Mesendoderm (in vitro differentiated cells): ENCODE measurements at regions not wholly inside any gene's neighbourhood (a gene's known extent, or its start where the extent isn't known, plus 50 kb on each side); places are given as distances from the start of the nearest gene placed in this dataset.

Experiments used
- DNase-seq: peaks from one replicate; pipeline ENCODE4 v3.0.0; 2013
- H2AK5ac ChIP-seq: 2 replicates; pipeline ENCODE4 v1.6.1; 2013; ENCODE audit warnings: low read length, inconsistent platforms
- H2BK120ac ChIP-seq: 2 replicates; pipeline ENCODE4 v1.6.1; 2013; ENCODE audit warnings: low read depth, mild to moderate bottlenecking, low read length, moderate library complexity, mixed read lengths
- H2BK15ac ChIP-seq: replicated peaks from 2 replicates; pipeline ENCODE4 v1.6.1; 2013; ENCODE audit warnings: low read depth, mild to moderate bottlenecking, moderate library complexity
- H2BK5ac ChIP-seq: 2 replicates; pipeline ENCODE4 v1.6.1; 2013; ENCODE audit warnings: low read length, inconsistent platforms
- H3K18ac ChIP-seq: 2 replicates; pipeline ENCODE4 v1.6.1; 2013; ENCODE audit warnings: mild to moderate bottlenecking, low read length, mixed read lengths
- H3K23ac ChIP-seq: one replicate; pipeline ENCODE4 v1.6.1; 2013; ENCODE audit warnings: low read length
- H3K27ac ChIP-seq: 2 replicates; pipeline ENCODE4 v1.5.1; 2013; ENCODE audit warnings: low read depth, mild to moderate bottlenecking, inconsistent platforms, low read length, moderate library complexity
- H3K27me3 ChIP-seq: 2 replicates; pipeline ENCODE4 v1.6.1; 2013; ENCODE audit warnings: low read length, control low read depth, mild to moderate bottlenecking, inconsistent platforms; ENCODE audit not compliant: insufficient read depth, poor library complexity
- H3K36me3 ChIP-seq: 2 replicates; pipeline ENCODE4 v1.6.1; 2013; ENCODE audit warnings: low read length, inconsistent platforms; ENCODE audit not compliant: control insufficient read depth, insufficient read depth
- H3K4ac ChIP-seq: one replicate; pipeline ENCODE4 v1.6.1; 2013; ENCODE audit warnings: low read depth, mild to moderate bottlenecking, low read length, moderate library complexity
- H3K4me1 ChIP-seq: 2 replicates; pipeline ENCODE4 v1.6.1; 2013; ENCODE audit warnings: low read depth, low read length, inconsistent platforms; ENCODE audit not compliant: control insufficient read depth
- H3K4me2 ChIP-seq: 2 replicates; pipeline ENCODE4 v1.6.1; 2013; ENCODE audit warnings: low read length
- H3K4me3 ChIP-seq: 2 replicates; pipeline ENCODE4 v1.5.1; 2013; ENCODE audit warnings: mild to moderate bottlenecking, low read length
- H3K56ac ChIP-seq: one replicate; pipeline ENCODE4 v1.6.1; 2013; ENCODE audit warnings: low read length
- H3K79me1 ChIP-seq: 2 replicates; pipeline ENCODE4 v1.6.1; 2013; ENCODE audit warnings: low read length, inconsistent platforms
- H3K79me2 ChIP-seq: 2 replicates; pipeline ENCODE4 v1.6.1; 2013; ENCODE audit warnings: mild to moderate bottlenecking, low read length; ENCODE audit not compliant: control insufficient read depth, insufficient read depth
- H3K9ac ChIP-seq: 2 replicates; pipeline ENCODE4 v1.6.1; 2013; ENCODE audit warnings: low read length, inconsistent platforms
- H4K5ac ChIP-seq: one replicate; pipeline ENCODE4 v1.6.1; 2013; ENCODE audit warnings: low read length
- H4K8ac ChIP-seq: one replicate; pipeline ENCODE4 v1.6.1; 2013; ENCODE audit warnings: low read depth, mild to moderate bottlenecking, control low read depth, low read length, moderate library complexity
- WGBS: extraction: QIAGEN DNeasy Blood & Tissue Kit; methylation state at CpG from one replicate; pipeline ENCODE4 v1.1.7; 2013; ENCODE audit warnings: low lambda C conversion rate, missing lambda C conversion rate; ENCODE audit not compliant: insufficient coverage; ENCODE audit errors: extremely low coverage; 5-methylcytosine and 5-hydroxymethylcytosine counted together

GRCh38 chr12:125835852-125836251 lies 770.6 kb downstream of the AACS start:
- no peak overlapping the region for H2BK5ac ChIP-seq
- DNase-seq: no peak
- no peak overlapping the region for H3K23ac ChIP-seq
- no peaks in the 10 kb centered on the region for H3K36me3 ChIP-seq
- H3K4me1 ChIP-seq: no peaks in the 10 kb centered on the region
- H3K79me1 ChIP-seq: no peaks in the 10 kb centered on the region
- H2BK15ac ChIP-seq: no peak overlapping the region
- H3K4me3 ChIP-seq: no peak overlapping the region
- H3K27me3 ChIP-seq: no peaks in the 10 kb centered on the region
- no peak overlapping the region for H3K4me2 ChIP-seq
- H3K9ac ChIP-seq: no peak overlapping the region
- no peak overlapping the region for H2AK5ac ChIP-seq
- no peak overlapping the region for H3K18ac ChIP-seq
- no peak overlapping the region for H3K56ac ChIP-seq
- H4K8ac ChIP-seq: no peak overlapping the region
- no peaks in the 10 kb centered on the region for H3K79me2 ChIP-seq
- H3K27ac ChIP-seq: no peak overlapping the region
- H4K5ac ChIP-seq: no peak overlapping the region
- no peak overlapping the region for H3K4ac ChIP-seq
- WGBS: no CpG with 5 or more reads among the region's 2 CpGs
- H2BK120ac ChIP-seq: no peak overlapping the region

GRCh38 chr12:125836647-125837046 lies 771.4 kb downstream of the AACS start:
- WGBS: no CpG with 5 or more reads among the region's 2 CpGs
- no peak overlapping the region for H3K4me3 ChIP-seq
- no peak overlapping the region for H4K5ac ChIP-seq
- no peak overlapping the region for H2BK5ac ChIP-seq
- no peaks in the 10 kb centered on the region for H3K4me1 ChIP-seq
- no peak overlapping the region for H3K9ac ChIP-seq
- no peak for DNase-seq
- H2AK5ac ChIP-seq: no peak overlapping the region
- H3K18ac ChIP-seq: no peak overlapping the region
- H3K4me2 ChIP-seq: no peak overlapping the region
- H3K27me3 ChIP-seq: no peaks in the 10 kb centered on the region
- H3K79me1 ChIP-seq: no peaks in the 10 kb centered on the region
- H3K56ac ChIP-seq: no peak overlapping the region
- no peak overlapping the region for H3K4ac ChIP-seq
- no peak overlapping the region for H2BK120ac ChIP-seq
- no peak overlapping the region for H2BK15ac ChIP-seq
- no peaks in the 10 kb centered on the region for H3K79me2 ChIP-seq
- H3K23ac ChIP-seq: no peak overlapping the region
- H3K27ac ChIP-seq: no peak overlapping the region
- H4K8ac ChIP-seq: no peak overlapping the region
- H3K36me3 ChIP-seq: no peaks in the 10 kb centered on the region

GRCh38 chr12:125841332-125841731 lies 776.1 kb downstream of the AACS start:
- Histone ChIP-seq H3K4me1 (no peaks in the 10 kb centered on the region), H2AK5ac (no peak overlapping the region), H2BK120ac (no peak overlapping the region), H3K4me2 (no peak overlapping the region), H3K79me2 (no peaks in the 10 kb centered on the region), H3K79me1 (no peaks in the 10 kb centered on the region), H4K8ac (no peak overlapping the region), H3K56ac (no peak overlapping the region), H3K36me3 (no peaks in the 10 kb centered on the region), H3K27me3 (no peaks in the 10 kb centered on the region), H3K9ac (no peak overlapping the region), H3K4ac (no peak overlapping the region), H4K5ac (no peak overlapping the region), H2BK5ac (no peak overlapping the region), H3K18ac (no peak overlapping the region), H3K23ac (no peak overlapping the region), H3K4me3 (no peak overlapping the region), H3K27ac (no peak overlapping the region), H2BK15ac (no peak overlapping the region)
- WGBS: no CpG with 5 or more reads among the region's 7 CpGs
- DNase-seq: no peak

GRCh38 chr12:125852116-125852515 lies 786.9 kb downstream of the AACS start:
- no peak overlapping the region for H3K4ac ChIP-seq
- no peak overlapping the region for H3K56ac ChIP-seq
- no peak overlapping the region for H2BK15ac ChIP-seq
- no peak overlapping the region for H4K5ac ChIP-seq
- no peak overlapping the region for H3K4me3 ChIP-seq
- H3K27me3 ChIP-seq: no peaks in the 10 kb centered on the region
- no peak overlapping the region for H4K8ac ChIP-seq
- no peak overlapping the region for H3K23ac ChIP-seq
- no peaks in the 10 kb centered on the region for H3K79me2 ChIP-seq
- WGBS: no CpG with 5 or more reads among the region's 5 CpGs
- H3K4me2 ChIP-seq: no peak overlapping the region
- H2AK5ac ChIP-seq: no peak overlapping the region
- no peak overlapping the region for H2BK120ac ChIP-seq
- H3K18ac ChIP-seq: no peak overlapping the region
- no peak for DNase-seq
- no peak overlapping the region for H2BK5ac ChIP-seq
- no peak overlapping the region for H3K27ac ChIP-seq
- no peak overlapping the region for H3K9ac ChIP-seq
- H3K4me1 ChIP-seq: no peaks in the 10 kb centered on the region
- no peaks in the 10 kb centered on the region for H3K79me1 ChIP-seq
- H3K36me3 ChIP-seq: no peaks in the 10 kb centered on the region

GRCh38 chr12:125852679-125853078 lies 787.4 kb downstream of the AACS start:
- no peak overlapping the region for H4K5ac ChIP-seq
- no peak overlapping the region for H3K4me2 ChIP-seq
- no peak overlapping the region for H3K9ac ChIP-seq
- no peak overlapping the region for H2BK15ac ChIP-seq
- H3K36me3 ChIP-seq: no peaks in the 10 kb centered on the region
- H4K8ac ChIP-seq: no peak overlapping the region
- no peak overlapping the region for H3K4ac ChIP-seq
- H3K56ac ChIP-seq: no peak overlapping the region
- no peak overlapping the region for H3K4me3 ChIP-seq
- WGBS: no CpG with 5 or more reads among the region's 2 CpGs
- H2BK120ac ChIP-seq: no peak overlapping the region
- H3K23ac ChIP-seq: no peak overlapping the region
- no peak overlapping the region for H2BK5ac ChIP-seq
- H2AK5ac ChIP-seq: no peak overlapping the region
- no peaks in the 10 kb centered on the region for H3K79me1 ChIP-seq
- H3K27ac ChIP-seq: no peak overlapping the region
- H3K18ac ChIP-seq: no peak overlapping the region
- H3K4me1 ChIP-seq: no peaks in the 10 kb centered on the region
- no peaks in the 10 kb centered on the region for H3K27me3 ChIP-seq
- no peaks in the 10 kb centered on the region for H3K79me2 ChIP-seq
- no peak for DNase-seq

- no peak overlapping the region for H3K9ac ChIP-seq
- H2AK5ac ChIP-seq: no peak overlapping the region
- no peak overlapping the region for H3K23ac ChIP-seq
- H3K79me1 ChIP-seq: no peaks in the 10 kb centered on the region
- DNase-seq: no peak
- no peak overlapping the region for H2BK15ac ChIP-seq
- no peaks in the 10 kb centered on the region for H3K79me2 ChIP-seq
- no peak overlapping the region for H2BK120ac ChIP-seq
- H4K8ac ChIP-seq: no peak overlapping the region
- H3K36me3 ChIP-seq: no peaks in the 10 kb centered on the region
- no peak overlapping the region for H4K5ac ChIP-seq
- H2BK5ac ChIP-seq: no peak overlapping the region
- no peaks in the 10 kb centered on the region for H3K4me1 ChIP-seq
- H3K4ac ChIP-seq: no peak overlapping the region
- no CpG with 5 or more reads among the region's 1 CpG for WGBS
- no peak overlapping the region for H3K56ac ChIP-seq
- no peak overlapping the region for H3K4me2 ChIP-seq
- no peak overlapping the region for H3K18ac ChIP-seq
- H3K27ac ChIP-seq: no peak overlapping the region
- H3K4me3 ChIP-seq: no peak overlapping the region
- H3K27me3 ChIP-seq: no peaks in the 10 kb centered on the region
These were observed 788.4 kb downstream of the AACS start for GRCh38 chr12:125853670-125854069.
